Endothelial cell (in vitro differentiated cells): ENCODE measurements at regions not wholly inside any gene's neighbourhood (a gene's known extent, or its start where the extent isn't known, plus 50 kb on each side); places are given as distances from the start of the nearest gene placed in this dataset.

Experiments
- DNase-seq: peaks from one replicate; pipeline ENCODE4 v3.0.0; 2021; ENCODE audit warnings: low spot score
- H3K27ac Mint-ChIP-seq: one replicate; pipeline ENCODE4 v1.8.0; 2021; ENCODE audit warnings: mixed read lengths, inconsistent platforms; ENCODE audit not compliant: unreplicated experiment
- H3K27me3 Mint-ChIP-seq: one replicate; pipeline ENCODE4 v1.8.0; 2021; ENCODE audit warnings: mild to moderate bottlenecking, moderate library complexity, mixed read lengths, inconsistent platforms; ENCODE audit not compliant: unreplicated experiment
- H3K36me3 Mint-ChIP-seq: one replicate; pipeline ENCODE4 v1.8.0; 2021; ENCODE audit warnings: mild to moderate bottlenecking, low read depth, mixed read lengths, inconsistent platforms; ENCODE audit not compliant: unreplicated experiment
- H3K4me1 Mint-ChIP-seq: one replicate; pipeline ENCODE4 v1.8.0; 2021; ENCODE audit warnings: mild to moderate bottlenecking, mixed read lengths, inconsistent platforms; ENCODE audit not compliant: unreplicated experiment
- H3K4me3 Mint-ChIP-seq: one replicate; pipeline ENCODE4 v1.8.0; 2021; ENCODE audit warnings: mild to moderate bottlenecking, mixed read lengths, inconsistent platforms; ENCODE audit not compliant: unreplicated experiment
- H3K9me3 Mint-ChIP-seq: one replicate; pipeline ENCODE4 v1.8.0; 2021; ENCODE audit warnings: mixed read lengths, inconsistent platforms; ENCODE audit not compliant: unreplicated experiment
- CTCF ChIP-seq: fragments of 200-600 bp; sonication (generic); IDR thresholded peaks from one replicate; pipeline ENCODE4 v1.5.0; 2021; ENCODE audit warnings: antibody characterized with exemption; ENCODE audit not compliant: unreplicated experiment

GRCh38 chr2:145657265-145657664 lies 1137.3 kb upstream of the ZEB2 start:
- H3K36me3 Mint-ChIP-seq, result no peaks in the 10 kb centered on the region
- H3K27me3 Mint-ChIP-seq, result no peaks in the 10 kb centered on the region
- H3K4me3 Mint-ChIP-seq, result no peak overlapping the region
- H3K27ac Mint-ChIP-seq, result no peak overlapping the region
- DNase-seq, result no peak
- no peaks in the 10 kb centered on the region for H3K4me1 Mint-ChIP-seq
- no peaks in the 10 kb centered on the region for H3K9me3 Mint-ChIP-seq
- no peak for TF ChIP-seq CTCF

GRCh38 chr2:145655165-145655765 lies 1135.3 kb upstream of the ZEB2 start:
- Mint-ChIP-seq H3K27me3 (no peaks in the 10 kb centered on the region), H3K27ac (no peak overlapping the region), H3K36me3 (no peaks in the 10 kb centered on the region), H3K4me1 (no peaks in the 10 kb centered on the region), H3K4me3 (no peak overlapping the region), H3K9me3 (no peaks in the 10 kb centered on the region)
- DNase-seq, result no peak
- TF ChIP-seq CTCF, result no peak

GRCh38 chr2:145654746-145655145 lies 1134.8 kb upstream of the ZEB2 start:
- no peaks in the 10 kb centered on the region for H3K27me3 Mint-ChIP-seq
- no peak for TF ChIP-seq CTCF
- H3K4me1 Mint-ChIP-seq, result no peaks in the 10 kb centered on the region
- no peak for DNase-seq
- no peak overlapping the region for H3K27ac Mint-ChIP-seq
- no peaks in the 10 kb centered on the region for H3K9me3 Mint-ChIP-seq
- H3K36me3 Mint-ChIP-seq, result no peaks in the 10 kb centered on the region
- no peak overlapping the region for H3K4me3 Mint-ChIP-seq

GRCh38 chr2:145654156-145654555 lies 1134.2 kb upstream of the ZEB2 start:
- no peak for DNase-seq
- Mint-ChIP-seq H3K36me3 (no peaks in the 10 kb centered on the region), H3K27me3 (no peaks in the 10 kb centered on the region), H3K27ac (no peak overlapping the region), H3K4me3 (no peak overlapping the region), H3K9me3 (no peaks in the 10 kb centered on the region), H3K4me1 (no peaks in the 10 kb centered on the region)
- no peak for TF ChIP-seq CTCF

- no peaks in the 10 kb centered on the region for H3K36me3 Mint-ChIP-seq
- H3K27me3 Mint-ChIP-seq, result no peaks in the 10 kb centered on the region
- no peak overlapping the region for H3K4me3 Mint-ChIP-seq
- TF ChIP-seq CTCF, result no peak
- no peaks in the 10 kb centered on the region for H3K9me3 Mint-ChIP-seq
- DNase-seq, result no peak
- H3K27ac Mint-ChIP-seq, result no peak overlapping the region
- H3K4me1 Mint-ChIP-seq, result no peaks in the 10 kb centered on the region
These were observed 1133.6 kb upstream of the ZEB2 start for GRCh38 chr2:145653553-145653952.
